ENCODE measurements at regions not wholly inside any gene's neighbourhood (a gene's known extent, or its start where the extent isn't known, plus 50 kb on each side); places are given as distances from the start of the nearest gene placed in this dataset.

GRCh38 chr7:130881091-130881798 is 147.2 kb upstream of the KLF14 start:
- no peak for DNase-seq

- no peak for DNase-seq
Measured at GRCh38 chr7:130881799-130882141, 147.8 kb upstream of the KLF14 start.

- no peak for DNase-seq
Measured at GRCh38 chr7:130882396-130882795, 148.4 kb upstream of the KLF14 start.

GRCh38 chr7:130883928-130884327 is 149.9 kb upstream of the KLF14 start:
- DNase-seq, result no peak

GRCh38 chr7:130884437-130885417 is 150.7 kb upstream of the KLF14 start:
- DNase-seq, result no peak

- DNase-seq, result no peak
Measured at GRCh38 chr7:130886438-130887135, 152.6 kb upstream of the KLF14 start.

- DNase-seq, result peak; percentile 50
Measured at GRCh38 chr7:130887182-130887956, 153.4 kb upstream of the KLF14 start.

GRCh38 chr7:130887957-130888371 is 154.0 kb upstream of the KLF14 start:
- no peak for DNase-seq

GRCh38 chr7:130888468-130888867 is 154.5 kb upstream of the KLF14 start:
- no peak for DNase-seq

GRCh38 chr7:130890176-130891020 is 156.4 kb upstream of the KLF14 start:
- no peak for DNase-seq

- DNase-seq, result no peak
Measured at GRCh38 chr7:130891254-130892094, 157.5 kb upstream of the KLF14 start.

GRCh38 chr7:130893441-130893894 is 159.5 kb upstream of the KLF14 start:
- DNase-seq, result peak; percentile 93

- DNase-seq, result no peak
Measured at GRCh38 chr7:130894146-130894908, 160.3 kb upstream of the KLF14 start.

GRCh38 chr7:130894909-130895750 is 161.1 kb upstream of the KLF14 start:
- no peak for DNase-seq

- DNase-seq, result peak; percentile 57
Measured at GRCh38 chr7:130896051-130896881, 162.3 kb upstream of the KLF14 start.

GRCh38 chr7:130896898-130897514 is 163.0 kb upstream of the KLF14 start:
- DNase-seq, result peak; percentile 76

Measured in inflammatory macrophage treated with lipopolysaccharide for 4 hours (primary cell).